HEK293 (cell line): ENCODE measurements at regions not wholly inside any gene's neighbourhood (a gene's known extent, or its start where the extent isn't known, plus 50 kb on each side); places are given as distances from the start of the nearest gene placed in this dataset.

Source experiments
- EGR2 ChIP-seq: fragments of 450-650 bp; formaldehyde crosslinking; IDR thresholded peaks from 2 replicates; pipeline ENCODE4 v1.5.1; 2016; ENCODE audit warnings: low read depth, missing biosample characterization, missing genetic modification characterization
- ZBTB7A ChIP-seq: fragments of 450-650 bp; formaldehyde crosslinking; IDR thresholded peaks from 2 replicates; pipeline ENCODE4 v1.5.1; 2016; ENCODE audit warnings: low read depth, missing biosample characterization, missing genetic modification characterization
- ZNF112 ChIP-seq: fragments of 450-650 bp; formaldehyde crosslinking; IDR thresholded peaks from 2 replicates; pipeline ENCODE4 v1.5.0; 2017; ENCODE audit warnings: missing biosample characterization, missing genetic modification characterization
- ZNF423 ChIP-seq: fragments of 450-650 bp; formaldehyde crosslinking; IDR thresholded peaks from 2 replicates; pipeline ENCODE4 v1.5.1; 2016; ENCODE audit warnings: missing biosample characterization, missing genetic modification characterization
- ZNF585B ChIP-seq: fragments of 450-650 bp; formaldehyde crosslinking; IDR thresholded peaks from 2 replicates; pipeline ENCODE4 v1.5.1; 2016; ENCODE audit warnings: missing biosample characterization, missing genetic modification characterization
- ZNF658 ChIP-seq: fragments of 450-650 bp; formaldehyde crosslinking; IDR thresholded peaks from 2 replicates; pipeline ENCODE4; 2016; ENCODE audit warnings: missing biosample characterization, missing genetic modification characterization
- ZNF660 ChIP-seq: fragments of 450-650 bp; IDR thresholded peaks from 2 replicates; pipeline ENCODE4 v1.5.1; 2018; ENCODE audit warnings: missing biosample characterization, mild to moderate bottlenecking, missing genetic modification characterization
- ZNF701 ChIP-seq: fragments of 450-650 bp; formaldehyde crosslinking; IDR thresholded peaks from 2 replicates; pipeline ENCODE4 v1.5.1; 2016; ENCODE audit warnings: missing biosample characterization, missing genetic modification characterization
- ZNF747 ChIP-seq: fragments of 450-650 bp; formaldehyde crosslinking; IDR thresholded peaks from 2 replicates; pipeline ENCODE4 v1.5.1; 2016; ENCODE audit warnings: missing biosample characterization, missing genetic modification characterization
- TF ChIP-seq, protein P1 (sequence below): fragments of 450-650 bp; formaldehyde crosslinking; IDR thresholded peaks from 2 replicates; pipeline ENCODE4 v1.5.1; 2016; ENCODE audit warnings: missing biosample characterization, missing genetic modification characterization
- TF ChIP-seq, protein P2 (sequence below): fragments of 450-650 bp; formaldehyde crosslinking; IDR thresholded peaks from 2 replicates; pipeline ENCODE4 v1.5.1; 2016; ENCODE audit warnings: missing biosample characterization, missing genetic modification characterization
- TF ChIP-seq, protein P3 (sequence below): fragments of 450-650 bp; formaldehyde crosslinking; IDR thresholded peaks from 2 replicates; pipeline ENCODE4 v1.5.1; 2016; ENCODE audit warnings: missing biosample characterization, missing genetic modification characterization, borderline replicate concordance
- TF ChIP-seq, protein P4 (sequence below): fragments of 450-650 bp; formaldehyde crosslinking; IDR thresholded peaks from 2 replicates; pipeline ENCODE4 v1.5.1; 2016; ENCODE audit warnings: missing biosample characterization, missing genetic modification characterization
- TF ChIP-seq, protein P5 (sequence below): fragments of 450-650 bp; formaldehyde crosslinking; IDR thresholded peaks from 2 replicates; pipeline ENCODE4 v1.5.1; 2016; ENCODE audit warnings: missing biosample characterization, missing genetic modification characterization

DNA sequence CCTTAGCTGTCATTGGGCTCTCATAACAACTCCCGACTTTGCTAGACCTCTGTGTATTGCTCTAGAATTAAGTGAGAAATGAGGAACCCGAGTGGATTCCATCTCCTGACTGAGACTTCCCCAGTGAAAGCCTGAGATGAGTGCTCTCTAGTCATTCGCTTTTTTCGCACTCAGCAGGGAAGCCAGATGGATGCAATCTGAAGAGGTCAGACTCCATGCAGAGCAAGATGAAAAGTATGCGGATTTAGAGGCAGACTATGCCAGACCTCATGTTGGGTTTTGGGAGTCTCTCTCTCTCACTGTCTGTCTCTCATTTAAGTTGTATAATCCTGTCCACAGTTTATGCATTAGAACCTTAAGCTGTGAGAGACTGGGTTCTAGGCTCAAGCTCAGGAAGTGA, 88.6 kb downstream of the SLC5A7 start:
- no peak for TF ChIP-seq ZNF747 (tag by site-specific recombination)
- TF ChIP-seq ZNF585B = no peak
- no peak for TF ChIP-seq EGR2
- TF ChIP-seq ZNF112 (tag by site-specific recombination) = no peak
- TF ChIP-seq, protein P1, sequence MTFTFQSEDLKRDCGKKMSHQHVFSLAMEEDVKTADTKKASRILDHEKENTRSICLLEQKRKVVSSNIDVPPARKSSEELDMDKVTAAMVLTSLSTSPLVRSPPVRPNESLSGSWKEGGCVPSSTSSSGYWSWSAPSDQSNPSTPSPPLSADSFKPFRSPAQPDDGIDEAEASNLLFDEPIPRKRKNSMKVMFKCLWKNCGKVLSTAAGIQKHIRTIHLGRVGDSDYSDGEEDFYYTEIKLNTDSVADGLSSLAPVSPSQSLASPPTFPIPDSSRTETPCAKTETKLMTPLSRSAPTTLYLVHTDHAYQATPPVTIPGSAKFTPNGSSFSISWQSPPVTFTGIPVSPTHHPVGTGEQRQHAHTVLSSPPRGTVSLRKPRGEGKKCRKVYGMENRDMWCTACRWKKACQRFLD (tag by site-specific recombination) = no peak
- TF ChIP-seq ZBTB7A = no peak
- TF ChIP-seq ZNF660 (tag by site-specific recombination) = no peak
- TF ChIP-seq, protein P2, sequence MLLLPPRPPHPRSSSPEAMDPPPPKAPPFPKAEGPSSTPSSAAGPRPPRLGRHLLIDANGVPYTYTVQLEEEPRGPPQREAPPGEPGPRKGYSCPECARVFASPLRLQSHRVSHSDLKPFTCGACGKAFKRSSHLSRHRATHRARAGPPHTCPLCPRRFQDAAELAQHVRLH (tag by site-specific recombination) = no peak
- no peak for TF ChIP-seq ZNF423
- TF ChIP-seq, protein P3, sequence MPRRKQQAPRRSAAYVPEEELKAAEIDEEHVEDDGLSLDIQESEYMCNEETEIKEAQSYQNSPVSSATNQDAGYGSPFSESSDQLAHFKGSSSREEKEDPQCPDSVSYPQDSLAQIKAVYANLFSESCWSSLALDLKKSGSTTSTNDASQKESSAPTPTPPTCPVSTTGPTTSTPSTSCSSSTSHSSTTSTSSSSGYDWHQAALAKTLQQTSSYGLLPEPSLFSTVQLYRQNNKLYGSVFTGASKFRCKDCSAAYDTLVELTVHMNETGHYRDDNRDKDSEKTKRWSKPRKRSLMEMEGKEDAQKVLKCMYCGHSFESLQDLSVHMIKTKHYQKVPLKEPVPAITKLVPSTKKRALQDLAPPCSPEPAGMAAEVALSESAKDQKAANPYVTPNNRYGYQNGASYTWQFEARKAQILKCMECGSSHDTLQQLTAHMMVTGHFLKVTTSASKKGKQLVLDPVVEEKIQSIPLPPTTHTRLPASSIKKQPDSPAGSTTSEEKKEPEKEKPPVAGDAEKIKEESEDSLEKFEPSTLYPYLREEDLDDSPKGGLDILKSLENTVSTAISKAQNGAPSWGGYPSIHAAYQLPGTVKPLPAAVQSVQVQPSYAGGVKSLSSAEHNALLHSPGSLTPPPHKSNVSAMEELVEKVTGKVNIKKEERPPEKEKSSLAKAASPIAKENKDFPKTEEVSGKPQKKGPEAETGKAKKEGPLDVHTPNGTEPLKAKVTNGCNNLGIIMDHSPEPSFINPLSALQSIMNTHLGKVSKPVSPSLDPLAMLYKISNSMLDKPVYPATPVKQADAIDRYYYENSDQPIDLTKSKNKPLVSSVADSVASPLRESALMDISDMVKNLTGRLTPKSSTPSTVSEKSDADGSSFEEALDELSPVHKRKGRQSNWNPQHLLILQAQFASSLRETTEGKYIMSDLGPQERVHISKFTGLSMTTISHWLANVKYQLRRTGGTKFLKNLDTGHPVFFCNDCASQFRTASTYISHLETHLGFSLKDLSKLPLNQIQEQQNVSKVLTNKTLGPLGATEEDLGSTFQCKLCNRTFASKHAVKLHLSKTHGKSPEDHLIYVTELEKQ (tag by site-specific recombination) = no peak
- TF ChIP-seq ZNF701 = no peak
- TF ChIP-seq, protein P4, sequence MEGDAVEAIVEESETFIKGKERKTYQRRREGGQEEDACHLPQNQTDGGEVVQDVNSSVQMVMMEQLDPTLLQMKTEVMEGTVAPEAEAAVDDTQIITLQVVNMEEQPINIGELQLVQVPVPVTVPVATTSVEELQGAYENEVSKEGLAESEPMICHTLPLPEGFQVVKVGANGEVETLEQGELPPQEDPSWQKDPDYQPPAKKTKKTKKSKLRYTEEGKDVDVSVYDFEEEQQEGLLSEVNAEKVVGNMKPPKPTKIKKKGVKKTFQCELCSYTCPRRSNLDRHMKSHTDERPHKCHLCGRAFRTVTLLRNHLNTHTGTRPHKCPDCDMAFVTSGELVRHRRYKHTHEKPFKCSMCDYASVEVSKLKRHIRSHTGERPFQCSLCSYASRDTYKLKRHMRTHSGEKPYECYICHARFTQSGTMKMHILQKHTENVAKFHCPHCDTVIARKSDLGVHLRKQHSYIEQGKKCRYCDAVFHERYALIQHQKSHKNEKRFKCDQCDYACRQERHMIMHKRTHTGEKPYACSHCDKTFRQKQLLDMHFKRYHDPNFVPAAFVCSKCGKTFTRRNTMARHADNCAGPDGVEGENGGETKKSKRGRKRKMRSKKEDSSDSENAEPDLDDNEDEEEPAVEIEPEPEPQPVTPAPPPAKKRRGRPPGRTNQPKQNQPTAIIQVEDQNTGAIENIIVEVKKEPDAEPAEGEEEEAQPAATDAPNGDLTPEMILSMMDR (tag by site-specific recombination) = no peak
- TF ChIP-seq, protein P5, sequence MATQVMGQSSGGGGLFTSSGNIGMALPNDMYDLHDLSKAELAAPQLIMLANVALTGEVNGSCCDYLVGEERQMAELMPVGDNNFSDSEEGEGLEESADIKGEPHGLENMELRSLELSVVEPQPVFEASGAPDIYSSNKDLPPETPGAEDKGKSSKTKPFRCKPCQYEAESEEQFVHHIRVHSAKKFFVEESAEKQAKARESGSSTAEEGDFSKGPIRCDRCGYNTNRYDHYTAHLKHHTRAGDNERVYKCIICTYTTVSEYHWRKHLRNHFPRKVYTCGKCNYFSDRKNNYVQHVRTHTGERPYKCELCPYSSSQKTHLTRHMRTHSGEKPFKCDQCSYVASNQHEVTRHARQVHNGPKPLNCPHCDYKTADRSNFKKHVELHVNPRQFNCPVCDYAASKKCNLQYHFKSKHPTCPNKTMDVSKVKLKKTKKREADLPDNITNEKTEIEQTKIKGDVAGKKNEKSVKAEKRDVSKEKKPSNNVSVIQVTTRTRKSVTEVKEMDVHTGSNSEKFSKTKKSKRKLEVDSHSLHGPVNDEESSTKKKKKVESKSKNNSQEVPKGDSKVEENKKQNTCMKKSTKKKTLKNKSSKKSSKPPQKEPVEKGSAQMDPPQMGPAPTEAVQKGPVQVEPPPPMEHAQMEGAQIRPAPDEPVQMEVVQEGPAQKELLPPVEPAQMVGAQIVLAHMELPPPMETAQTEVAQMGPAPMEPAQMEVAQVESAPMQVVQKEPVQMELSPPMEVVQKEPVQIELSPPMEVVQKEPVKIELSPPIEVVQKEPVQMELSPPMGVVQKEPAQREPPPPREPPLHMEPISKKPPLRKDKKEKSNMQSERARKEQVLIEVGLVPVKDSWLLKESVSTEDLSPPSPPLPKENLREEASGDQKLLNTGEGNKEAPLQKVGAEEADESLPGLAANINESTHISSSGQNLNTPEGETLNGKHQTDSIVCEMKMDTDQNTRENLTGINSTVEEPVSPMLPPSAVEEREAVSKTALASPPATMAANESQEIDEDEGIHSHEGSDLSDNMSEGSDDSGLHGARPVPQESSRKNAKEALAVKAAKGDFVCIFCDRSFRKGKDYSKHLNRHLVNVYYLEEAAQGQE (tag by site-specific recombination) = no peak
- TF ChIP-seq ZNF658 = no peak
